ENCODE measurements at regions not wholly inside any gene's neighbourhood (a gene's known extent, or its start where the extent isn't known, plus 50 kb on each side); places are given as distances from the start of the nearest gene placed in this dataset.

DNA sequence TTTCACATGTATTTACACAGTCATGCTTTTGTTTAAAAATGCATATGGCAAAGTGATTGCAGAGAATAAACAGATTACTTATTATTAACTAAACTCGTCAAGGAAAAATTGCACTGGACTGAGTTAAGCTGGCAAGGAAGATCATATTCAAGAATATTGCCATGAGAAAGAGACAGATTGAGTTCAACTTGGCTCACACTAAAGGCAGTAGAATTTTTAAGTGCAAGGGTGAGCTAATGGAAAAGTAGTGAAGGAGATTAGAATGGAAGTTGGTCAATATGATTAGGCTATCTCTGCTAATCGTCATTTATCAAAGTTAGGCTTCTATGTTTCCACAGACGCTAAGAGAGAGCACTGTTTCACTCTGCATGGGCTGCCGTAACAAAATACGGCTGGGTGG is 557.6 kb downstream of the PRR16 start:
- Histone ChIP-seq H3K9me3 (no peaks in the 10 kb centered on the region), H3K36me3 (no peaks in the 10 kb centered on the region), H3K4me3 (no peak overlapping the region), H3K4me1 (no peaks in the 10 kb centered on the region), H3K27ac (replicated peaks in 1 of 4) (no peak overlapping the region), H3K27me3 (no peaks in the 10 kb centered on the region)
- no peak for DNase-seq (ENCODE audit: extremely low spot score)
- TF ChIP-seq EP300 (IDR thresholded peaks at IDR 0.05) (no peak), POLR2A (IDR thresholded peaks at IDR 0.05; ENCODE audit: low read depth) (no peak), POLR2AphosphoS5 (IDR thresholded peaks at IDR 0.05) (no peak)
- TF ChIP-seq, protein P1, sequence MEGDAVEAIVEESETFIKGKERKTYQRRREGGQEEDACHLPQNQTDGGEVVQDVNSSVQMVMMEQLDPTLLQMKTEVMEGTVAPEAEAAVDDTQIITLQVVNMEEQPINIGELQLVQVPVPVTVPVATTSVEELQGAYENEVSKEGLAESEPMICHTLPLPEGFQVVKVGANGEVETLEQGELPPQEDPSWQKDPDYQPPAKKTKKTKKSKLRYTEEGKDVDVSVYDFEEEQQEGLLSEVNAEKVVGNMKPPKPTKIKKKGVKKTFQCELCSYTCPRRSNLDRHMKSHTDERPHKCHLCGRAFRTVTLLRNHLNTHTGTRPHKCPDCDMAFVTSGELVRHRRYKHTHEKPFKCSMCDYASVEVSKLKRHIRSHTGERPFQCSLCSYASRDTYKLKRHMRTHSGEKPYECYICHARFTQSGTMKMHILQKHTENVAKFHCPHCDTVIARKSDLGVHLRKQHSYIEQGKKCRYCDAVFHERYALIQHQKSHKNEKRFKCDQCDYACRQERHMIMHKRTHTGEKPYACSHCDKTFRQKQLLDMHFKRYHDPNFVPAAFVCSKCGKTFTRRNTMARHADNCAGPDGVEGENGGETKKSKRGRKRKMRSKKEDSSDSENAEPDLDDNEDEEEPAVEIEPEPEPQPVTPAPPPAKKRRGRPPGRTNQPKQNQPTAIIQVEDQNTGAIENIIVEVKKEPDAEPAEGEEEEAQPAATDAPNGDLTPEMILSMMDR (IDR thresholded peaks at IDR 0.05) = no peak
- intact Hi-C loops (cut with DNase I) = no loop called here
- 63% methylated on average over 5 of the region's 5 CpGs for WGBS

DNA sequence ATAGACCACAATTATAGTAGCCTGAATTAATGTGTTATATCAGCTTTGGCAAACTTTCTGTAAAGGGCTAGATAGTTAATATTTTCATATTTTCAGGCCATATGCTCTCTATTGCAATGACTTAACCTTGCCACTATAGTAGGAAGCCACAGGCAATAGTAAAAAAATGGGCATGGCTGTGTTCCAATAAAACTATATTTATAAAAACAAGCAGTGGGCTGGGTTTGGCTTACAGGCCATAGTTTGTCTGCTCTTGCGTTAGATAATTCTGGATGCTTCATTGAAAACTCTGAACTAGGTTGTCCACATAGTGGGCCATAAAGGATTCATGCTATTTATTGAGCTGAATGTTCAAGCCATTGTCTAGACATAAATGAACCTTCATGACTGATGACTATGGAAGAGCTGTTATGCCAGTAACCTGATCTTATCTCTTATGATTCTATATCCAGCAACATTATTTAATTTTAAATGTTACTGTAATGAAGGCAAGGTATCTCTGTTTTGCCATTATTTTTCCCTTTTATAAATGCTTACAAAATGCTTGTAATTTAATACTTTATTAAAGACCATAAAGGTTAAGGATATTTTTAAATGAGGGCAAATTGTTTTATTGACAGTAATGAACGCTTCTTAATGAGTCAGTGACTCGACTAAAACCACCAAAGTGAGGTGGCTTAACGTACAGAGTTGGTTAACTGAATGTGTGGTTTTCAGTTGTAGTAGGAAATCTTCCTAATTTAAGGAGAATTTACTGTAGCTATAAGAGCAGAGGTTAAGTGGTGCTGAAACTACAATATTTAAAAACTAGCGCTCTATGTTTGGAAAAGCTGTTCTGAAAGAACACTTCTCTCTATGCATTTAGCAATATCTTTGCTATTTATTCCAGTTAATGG is 560.6 kb downstream of the PRR16 start:
- H3K4me1 ChIP-seq = no peaks in the 10 kb centered on the region
- intact Hi-C loops (cut with DNase I) = no loop called here
- H3K9me3 ChIP-seq = no peaks in the 10 kb centered on the region
- H3K27ac ChIP-seq (replicated peaks in 1 of 4) = no peak overlapping the region
- TF ChIP-seq EP300 (IDR thresholded peaks at IDR 0.05) (no peak), POLR2A (IDR thresholded peaks at IDR 0.05; ENCODE audit: low read depth) (no peak), POLR2AphosphoS5 (IDR thresholded peaks at IDR 0.05) (no peak)
- TF ChIP-seq, protein P1 (IDR thresholded peaks at IDR 0.05) = no peak
- 89% methylated on average over 5 of the region's 5 CpGs for WGBS
- no peak for DNase-seq (ENCODE audit: extremely low spot score)
- no peaks in the 10 kb centered on the region for H3K36me3 ChIP-seq
- H3K4me3 ChIP-seq = no peak overlapping the region
- no peaks in the 10 kb centered on the region for H3K27me3 ChIP-seq

DNA sequence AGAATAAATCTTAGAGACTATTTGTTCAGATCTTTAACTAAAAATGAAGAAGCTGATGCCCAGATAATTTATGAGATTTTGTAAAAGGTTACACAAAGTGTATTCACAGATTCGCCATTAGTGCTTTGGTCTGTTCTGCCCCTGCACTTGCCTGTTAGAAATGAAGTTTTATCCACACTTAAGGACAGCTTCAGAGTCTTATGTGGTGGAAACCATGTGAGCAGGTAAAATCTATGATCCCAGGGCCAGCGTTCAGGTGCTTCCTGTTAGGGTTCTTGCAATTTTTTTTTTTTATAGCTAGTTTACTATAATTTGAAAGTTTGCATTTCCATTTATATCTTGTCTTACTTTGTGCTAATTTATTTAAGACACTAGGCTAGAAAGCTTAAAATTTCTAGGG is 561.6 kb downstream of the PRR16 start:
- Histone ChIP-seq H3K4me3 (no peak overlapping the region), H3K9me3 (no peaks in the 10 kb centered on the region), H3K27me3 (no peaks in the 10 kb centered on the region), H3K4me1 (no peaks in the 10 kb centered on the region), H3K36me3 (no peaks in the 10 kb centered on the region), H3K27ac (replicated peaks in 1 of 4) (no peak overlapping the region)
- intact Hi-C loops (cut with DNase I) = no loop called here
- DNase-seq (ENCODE audit: extremely low spot score) = no peak
- WGBS = 80% methylated on average over 2 of the region's 2 CpGs
- TF ChIP-seq EP300 (IDR thresholded peaks at IDR 0.05) (no peak), POLR2A (IDR thresholded peaks at IDR 0.05; ENCODE audit: low read depth) (no peak), POLR2AphosphoS5 (IDR thresholded peaks at IDR 0.05) (no peak)
- TF ChIP-seq, protein P1 (IDR thresholded peaks at IDR 0.05) = no peak

DNA sequence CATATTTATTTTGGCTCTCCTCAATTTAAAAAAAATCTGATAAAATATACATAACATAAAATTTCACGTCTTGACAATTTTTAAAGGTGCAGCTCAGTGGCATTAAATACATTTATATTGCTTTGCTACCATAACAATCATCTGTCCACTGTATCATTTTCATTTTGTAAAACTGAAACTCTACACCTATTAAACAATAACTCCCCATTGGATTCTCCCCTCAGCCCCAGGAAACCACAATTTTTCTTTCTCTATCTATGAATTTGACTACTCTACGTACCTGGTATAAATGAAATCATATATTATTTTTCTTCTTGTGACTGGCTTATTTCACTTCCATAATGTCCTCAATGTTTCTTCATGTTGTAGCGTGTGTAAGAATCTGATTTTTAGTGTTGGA is 563.5 kb downstream of the PRR16 start:
- intact Hi-C loops (cut with DNase I) = no loop called here
- 90% methylated on average over 3 of the region's 3 CpGs for WGBS
- Histone ChIP-seq H3K27me3 (no peaks in the 10 kb centered on the region), H3K4me1 (no peaks in the 10 kb centered on the region), H3K27ac (replicated peaks in 1 of 4) (no peak overlapping the region), H3K4me3 (no peak overlapping the region), H3K36me3 (no peaks in the 10 kb centered on the region), H3K9me3 (no peaks in the 10 kb centered on the region)
- TF ChIP-seq POLR2A (IDR thresholded peaks at IDR 0.05; ENCODE audit: low read depth) (no peak), EP300 (IDR thresholded peaks at IDR 0.05) (no peak), POLR2AphosphoS5 (IDR thresholded peaks at IDR 0.05) (no peak)
- TF ChIP-seq, protein P1 (IDR thresholded peaks at IDR 0.05) = no peak
- DNase-seq (ENCODE audit: extremely low spot score) = no peak
